ENCODE measurements at regions not wholly inside any gene's neighbourhood (a gene's known extent, or its start where the extent isn't known, plus 50 kb on each side); places are given as distances from the start of the nearest gene placed in this dataset.

- no peak for DNase-seq (ENCODE audit: low read depth in 1 of 2, low spot score in 1 of 2)
- Histone ChIP-seq H3K4me3 (replicated peaks; ENCODE audit: insufficient read depth, low read length) (no peak overlapping the region), H3K27ac (replicated peaks) (no peak overlapping the region), H3K27me3 (ENCODE audit: insufficient read depth, poor library complexity, severe bottlenecking) (no peaks in the 10 kb centered on the region)
- TF ChIP-seq CTCF (IDR thresholded peaks at IDR 0.05; ENCODE audit: insufficient read depth, low read length) = no peak
- no peak for TF ChIP-seq POLR2AphosphoS5 (IDR thresholded peaks at IDR 0.05; ENCODE audit: low read depth)
- no peak for TF ChIP-seq GABPA (IDR thresholded peaks at IDR 0.05; ENCODE audit: low read depth)
- TF ChIP-seq REST (IDR thresholded peaks at IDR 0.05; ENCODE audit: insufficient replicate concordance, low read depth) = no peak
- no peak for TF ChIP-seq SPI1 (IDR thresholded peaks at IDR 0.05; ENCODE audit: borderline replicate concordance, low read depth)
Measured at GRCh38 chr4:179585761-179586160, 2143.5 kb upstream of the AGA start.

GRCh38 chr4:179586460-179586859 lies 2144.2 kb upstream of the AGA start:
- no peak for DNase-seq (ENCODE audit: low read depth in 1 of 2, low spot score in 1 of 2)
- Histone ChIP-seq H3K27me3 (ENCODE audit: insufficient read depth, poor library complexity, severe bottlenecking) (no peaks in the 10 kb centered on the region), H3K4me3 (replicated peaks; ENCODE audit: insufficient read depth, low read length) (no peak overlapping the region), H3K27ac (replicated peaks) (no peak overlapping the region)
- TF ChIP-seq GABPA (IDR thresholded peaks at IDR 0.05; ENCODE audit: low read depth) = no peak

GRCh38 chr4:179595671-179596410 lies 2153.6 kb upstream of the AGA start:
- peak; percentile 98 for TF ChIP-seq SPI1 (IDR thresholded peaks at IDR 0.05; ENCODE audit: borderline replicate concordance, low read depth)
- no peak for TF ChIP-seq POLR2AphosphoS5 (IDR thresholded peaks at IDR 0.05; ENCODE audit: low read depth)
- TF ChIP-seq GABPA (IDR thresholded peaks at IDR 0.05; ENCODE audit: low read depth) = no peak
- TF ChIP-seq CTCF (IDR thresholded peaks at IDR 0.05; ENCODE audit: insufficient read depth, low read length) = no peak
- Histone ChIP-seq H3K27ac (replicated peaks) (peak overlapping the region; percentile 12; the same call in 1 of the 2 replicates), H3K27me3 (ENCODE audit: insufficient read depth, poor library complexity, severe bottlenecking) (no peaks in the 10 kb centered on the region), H3K4me3 (replicated peaks; ENCODE audit: insufficient read depth, low read length) (no peak overlapping the region)
- peak; percentile 12 to 78 for DNase-seq (ENCODE audit: low read depth in 1 of 2, low spot score in 1 of 2)

GRCh38 chr4:179596621-179597020 lies 2154.4 kb upstream of the AGA start:
- no peak for DNase-seq (ENCODE audit: low read depth in 1 of 2, low spot score in 1 of 2)
- Histone ChIP-seq H3K27me3 (ENCODE audit: insufficient read depth, poor library complexity, severe bottlenecking) (no peaks in the 10 kb centered on the region), H3K27ac (replicated peaks) (peak overlapping the region; percentile 12; the same call in 1 of the 2 replicates), H3K4me3 (replicated peaks; ENCODE audit: insufficient read depth, low read length) (no peak overlapping the region)
- TF ChIP-seq POLR2AphosphoS5 (IDR thresholded peaks at IDR 0.05; ENCODE audit: low read depth) (no peak), GABPA (IDR thresholded peaks at IDR 0.05; ENCODE audit: low read depth) (no peak), CTCF (IDR thresholded peaks at IDR 0.05; ENCODE audit: insufficient read depth, low read length) (no peak), REST (IDR thresholded peaks at IDR 0.05; ENCODE audit: insufficient replicate concordance, low read depth) (no peak), SPI1 (IDR thresholded peaks at IDR 0.05; ENCODE audit: borderline replicate concordance, low read depth) (no peak)

Measured in HL-60 (cell line).